Activated CD4-positive, alpha-beta T cell treated with anti-CD3 and anti-CD28 coated beads for 48 hours (primary cell): ENCODE measurements at regions not wholly inside any gene's neighbourhood (a gene's known extent, or its start where the extent isn't known, plus 50 kb on each side); places are given as distances from the start of the nearest gene placed in this dataset.

Source experiments
- DNase-seq: peaks from one replicate; pipeline ENCODE4 v3.0.0-alpha.2; 2020

DNA sequence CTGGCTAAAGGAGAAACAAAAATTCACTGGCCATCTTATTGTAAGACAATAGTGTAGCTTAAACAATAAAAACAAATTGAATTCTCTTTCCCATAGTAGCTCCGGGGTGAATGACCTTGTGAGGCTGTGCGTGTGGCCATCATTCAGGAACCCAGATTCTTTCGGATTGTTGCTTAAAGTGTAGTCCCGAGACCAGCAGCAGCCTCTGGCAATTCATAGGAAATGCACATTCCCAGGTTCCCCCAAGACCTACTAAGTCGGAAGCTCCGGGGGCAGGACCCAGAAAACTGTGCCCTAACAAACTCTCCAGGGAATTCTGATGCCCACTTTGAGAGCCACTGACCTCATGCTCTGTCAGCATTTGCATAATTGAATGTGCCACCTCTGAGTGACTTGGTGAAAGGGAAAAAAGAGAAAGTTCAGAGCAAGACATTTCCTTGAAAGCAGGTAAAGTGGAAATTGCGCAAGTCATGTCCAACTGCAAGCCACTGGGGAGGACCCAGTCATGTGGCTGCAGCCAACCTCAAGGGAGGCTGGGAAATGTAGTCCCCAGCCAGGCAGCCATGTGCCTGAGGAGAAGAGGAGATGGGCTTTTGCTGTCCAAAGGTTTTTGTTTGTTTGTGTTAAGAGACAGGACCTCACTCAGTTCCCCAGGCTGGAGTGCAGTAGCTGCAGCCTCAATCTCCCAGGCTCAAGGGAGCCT lies 50.7 kb upstream of the PNMA8B start:
- DNase-seq = peak; percentile 55

DNA sequence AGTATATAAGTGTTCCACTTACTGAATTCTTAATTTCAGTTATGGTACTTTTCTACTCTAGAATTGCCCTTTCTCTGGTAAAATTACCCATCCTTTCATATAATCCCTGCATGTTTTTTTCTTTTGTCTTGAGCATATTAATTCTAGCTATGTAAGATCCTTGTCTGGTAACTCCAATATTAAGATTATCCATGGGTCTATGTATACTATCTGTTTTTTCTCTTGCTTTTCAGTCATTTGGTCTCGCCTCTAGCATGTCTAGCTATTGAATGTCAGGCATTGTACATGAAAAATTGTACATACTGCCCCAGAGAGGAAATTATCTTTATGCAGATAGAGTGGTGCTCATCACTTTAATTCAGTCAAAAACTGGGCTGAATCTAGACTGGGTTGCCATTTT lies 50.4 kb upstream of the CALM3 start:
- DNase-seq = no peak

DNA sequence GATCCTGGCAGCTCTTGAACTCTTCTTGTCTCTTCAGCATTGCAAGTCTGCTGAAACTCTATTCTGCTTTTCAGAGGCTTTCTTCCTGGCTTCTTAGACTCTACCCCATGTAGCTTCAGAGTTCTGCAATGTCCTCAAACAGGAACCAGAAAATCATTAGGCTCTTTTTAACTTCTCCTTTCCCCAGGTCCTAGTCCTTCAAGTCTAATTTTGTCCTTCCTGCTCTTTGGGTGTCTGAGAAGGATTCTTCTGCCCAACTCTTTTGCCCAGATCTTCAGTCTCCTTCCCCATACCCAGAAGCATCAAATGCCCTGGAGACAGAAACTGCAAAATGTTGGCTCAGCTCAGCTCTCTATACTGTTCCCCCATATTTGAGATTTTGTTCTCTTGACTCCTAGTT lies 50.0 kb upstream of the CALM3 start:
- DNase-seq = no peak
